ENCODE measurements at regions not wholly inside any gene's neighbourhood (a gene's known extent, or its start where the extent isn't known, plus 50 kb on each side); places are given as distances from the start of the nearest gene placed in this dataset.

GRCh38 chrX:122703762-122704161 is 480.3 kb upstream of the GRIA3 start:
- Histone ChIP-seq H3K27ac (ENCODE audit: low read length) (no peak overlapping the region), H3K4me3 (ENCODE audit: low read length) (no peak overlapping the region), H3K4me1 (ENCODE audit: control insufficient read depth, insufficient read depth, low read length) (no peaks in the 10 kb centered on the region), H3K9me3 (ENCODE audit: control insufficient read depth, low read depth, low read length) (no peaks in the 10 kb centered on the region), H3K27me3 (ENCODE audit: control insufficient read depth, insufficient read depth, low read length) (no peaks in the 10 kb centered on the region), H3K36me3 (ENCODE audit: control insufficient read depth, insufficient read depth, low read length) (no peaks in the 10 kb centered on the region)
- DNase-seq: no peak
- no CpG with 5 or more reads among the region's 1 CpG for WGBS (ENCODE audit: insufficient coverage, low lambda C conversion rate)

- H3K27ac ChIP-seq (ENCODE audit: low read length): no peak overlapping the region
- no peaks in the 10 kb centered on the region for H3K4me1 ChIP-seq (ENCODE audit: control insufficient read depth, insufficient read depth, low read length)
- WGBS (ENCODE audit: insufficient coverage, low lambda C conversion rate): no CpG with 5 or more reads among the region's 1 CpG
- no peak for DNase-seq
- no peaks in the 10 kb centered on the region for H3K36me3 ChIP-seq (ENCODE audit: control insufficient read depth, insufficient read depth, low read length)
- H3K27me3 ChIP-seq (ENCODE audit: control insufficient read depth, insufficient read depth, low read length): no peaks in the 10 kb centered on the region
- no peak overlapping the region for H3K4me3 ChIP-seq (ENCODE audit: low read length)
- H3K9me3 ChIP-seq (ENCODE audit: control insufficient read depth, low read depth, low read length): no peaks in the 10 kb centered on the region
Measured at GRCh38 chrX:122739770-122740169, 444.3 kb upstream of the GRIA3 start.

DNA sequence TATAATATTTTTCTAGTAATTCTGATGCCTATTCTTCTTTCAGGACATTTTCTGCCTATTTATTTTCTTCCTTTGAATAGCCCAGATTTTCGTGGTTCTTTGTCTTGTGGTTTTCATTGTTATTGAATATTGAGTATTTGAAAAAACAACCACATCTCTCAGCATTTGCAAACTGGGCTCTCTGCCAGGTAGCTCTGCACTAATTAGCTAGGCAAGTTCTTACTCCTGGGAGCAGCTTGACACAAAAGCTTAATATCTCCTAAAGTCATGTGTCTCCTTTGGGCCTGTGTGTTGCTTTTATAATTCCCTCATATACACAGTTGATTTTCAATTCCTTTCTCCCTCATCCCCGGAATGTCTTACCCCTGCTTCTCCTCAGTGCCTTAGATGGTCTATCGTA is 413.5 kb upstream of the GRIA3 start:
- Histone ChIP-seq H3K4me1 (ENCODE audit: control insufficient read depth, insufficient read depth, low read length) (no peaks in the 10 kb centered on the region), H3K4me3 (ENCODE audit: low read length) (no peak overlapping the region), H3K27me3 (ENCODE audit: control insufficient read depth, insufficient read depth, low read length) (no peaks in the 10 kb centered on the region), H3K27ac (ENCODE audit: low read length) (no peak overlapping the region), H3K36me3 (ENCODE audit: control insufficient read depth, insufficient read depth, low read length) (no peaks in the 10 kb centered on the region), H3K9me3 (ENCODE audit: control insufficient read depth, low read depth, low read length) (no peaks in the 10 kb centered on the region)
- 25% methylated on average over 1 of the region's 3 CpGs for WGBS (ENCODE audit: insufficient coverage, low lambda C conversion rate)
- DNase-seq: no peak

GRCh38 chrX:122771933-122772332 is 412.1 kb upstream of the GRIA3 start:
- H3K36me3 ChIP-seq (ENCODE audit: control insufficient read depth, insufficient read depth, low read length): no peaks in the 10 kb centered on the region
- no peaks in the 10 kb centered on the region for H3K9me3 ChIP-seq (ENCODE audit: control insufficient read depth, low read depth, low read length)
- 70% methylated on average over 2 of the region's 4 CpGs for WGBS (ENCODE audit: insufficient coverage, low lambda C conversion rate)

DNA sequence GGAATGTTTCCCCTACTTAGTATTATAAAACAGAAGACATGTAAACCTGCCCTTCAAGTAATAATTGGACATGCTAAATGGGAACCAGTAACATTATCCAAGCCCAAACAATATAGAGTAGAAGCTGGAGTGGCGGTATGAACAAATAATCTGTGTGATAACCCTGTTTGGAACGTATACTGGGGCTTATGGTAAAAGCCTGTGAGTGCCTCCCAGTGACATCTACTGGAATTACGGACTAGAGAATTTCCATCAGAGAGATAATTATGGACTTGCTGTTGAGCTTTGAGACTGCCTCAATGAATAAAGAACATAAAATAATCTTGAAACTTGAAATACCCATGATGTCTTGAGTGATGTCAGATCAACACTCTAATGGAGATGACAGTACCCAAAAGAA is 406.3 kb upstream of the GRIA3 start:
- no peaks in the 10 kb centered on the region for H3K27me3 ChIP-seq (ENCODE audit: control insufficient read depth, insufficient read depth, low read length)
- DNase-seq: no peak
- H3K9me3 ChIP-seq (ENCODE audit: control insufficient read depth, low read depth, low read length): no peaks in the 10 kb centered on the region
- no peak overlapping the region for H3K4me3 ChIP-seq (ENCODE audit: low read length)
- no peak overlapping the region for H3K27ac ChIP-seq (ENCODE audit: low read length)
- no peaks in the 10 kb centered on the region for H3K36me3 ChIP-seq (ENCODE audit: control insufficient read depth, insufficient read depth, low read length)
- 60% methylated on average over 1 of the region's 3 CpGs for WGBS (ENCODE audit: insufficient coverage, low lambda C conversion rate)
- H3K4me1 ChIP-seq (ENCODE audit: control insufficient read depth, insufficient read depth, low read length): no peaks in the 10 kb centered on the region

More at GRCh38 chrX:122771933-122772332, 412.1 kb upstream of the GRIA3 start:
- Histone ChIP-seq H3K27me3 (ENCODE audit: control insufficient read depth, insufficient read depth, low read length) (no peaks in the 10 kb centered on the region), H3K4me3 (ENCODE audit: low read length) (no peak overlapping the region), H3K4me1 (ENCODE audit: control insufficient read depth, insufficient read depth, low read length) (no peaks in the 10 kb centered on the region), H3K27ac (ENCODE audit: low read length) (no peak overlapping the region)
- no peak for DNase-seq

DNA sequence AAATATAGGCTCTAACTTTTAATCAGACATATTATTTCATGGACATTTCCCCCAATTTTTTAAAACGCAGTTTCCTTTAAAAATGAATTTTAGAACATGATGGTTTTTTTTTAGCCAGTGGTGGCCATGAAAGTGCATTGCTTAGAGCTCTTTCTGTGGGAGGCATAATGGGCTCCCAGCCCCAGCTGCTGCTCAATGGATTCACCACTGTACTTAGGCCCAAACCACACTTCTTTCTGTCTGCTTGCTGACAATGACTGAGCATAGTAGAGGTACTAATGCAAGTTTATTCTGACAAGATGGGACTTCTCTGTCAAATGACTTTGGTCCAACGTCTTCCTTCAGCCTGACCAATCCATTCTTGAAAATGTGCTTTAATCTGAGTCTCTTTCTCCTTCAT is 400.2 kb upstream of the GRIA3 start:
- H3K9me3 ChIP-seq (ENCODE audit: control insufficient read depth, low read depth, low read length): no peaks in the 10 kb centered on the region
- no peaks in the 10 kb centered on the region for H3K27me3 ChIP-seq (ENCODE audit: control insufficient read depth, insufficient read depth, low read length)
- no CpG with 5 or more reads among the region's 2 CpGs for WGBS (ENCODE audit: insufficient coverage, low lambda C conversion rate)
- no peaks in the 10 kb centered on the region for H3K36me3 ChIP-seq (ENCODE audit: control insufficient read depth, insufficient read depth, low read length)
- no peaks in the 10 kb centered on the region for H3K4me1 ChIP-seq (ENCODE audit: control insufficient read depth, insufficient read depth, low read length)
- H3K4me3 ChIP-seq (ENCODE audit: low read length): no peak overlapping the region
- no peak for DNase-seq
- H3K27ac ChIP-seq (ENCODE audit: low read length): no peak overlapping the region

DNA sequence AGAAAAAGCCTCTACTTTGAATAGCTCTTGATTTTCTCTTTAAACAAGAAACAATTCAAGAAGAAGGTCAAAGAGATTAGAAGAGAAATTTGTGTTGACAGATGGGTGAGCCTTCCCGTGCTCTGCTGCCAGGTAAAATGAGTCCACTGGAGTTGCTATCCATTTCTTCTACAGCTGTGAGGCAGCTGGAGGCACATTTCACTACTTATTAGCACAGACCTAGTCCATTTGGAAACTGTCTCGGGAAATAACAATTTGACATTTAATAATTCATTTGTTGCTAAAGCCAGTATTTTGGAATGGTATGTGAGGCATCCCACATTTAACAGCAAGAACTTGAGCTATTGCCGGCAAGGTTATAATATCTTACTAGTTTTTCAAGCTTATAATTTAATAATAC is 396.8 kb upstream of the GRIA3 start:
- DNase-seq: no peak
- no CpG with 5 or more reads among the region's 3 CpGs for WGBS (ENCODE audit: insufficient coverage, low lambda C conversion rate)

DNA sequence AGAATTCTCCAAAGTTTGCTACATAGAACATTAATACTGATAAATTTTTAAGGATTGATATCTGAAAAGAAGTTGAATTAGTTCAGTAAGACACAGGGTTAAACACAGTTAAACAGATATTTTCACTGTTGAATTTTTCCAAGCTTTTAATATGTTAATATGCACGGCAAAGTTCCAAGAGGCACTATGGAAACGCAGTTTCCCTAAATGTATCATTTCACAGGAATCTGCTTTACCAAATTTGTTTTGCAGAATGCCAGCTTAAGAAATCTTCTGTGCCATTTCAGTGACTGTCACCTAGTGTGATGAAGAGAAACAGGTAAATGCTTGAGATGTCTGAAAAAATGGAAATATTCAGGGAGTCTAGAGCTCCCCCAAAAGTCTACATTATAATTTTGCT is 395.9 kb upstream of the GRIA3 start:
- H3K36me3 ChIP-seq (ENCODE audit: control insufficient read depth, insufficient read depth, low read length): no peaks in the 10 kb centered on the region
- no peaks in the 10 kb centered on the region for H3K27me3 ChIP-seq (ENCODE audit: control insufficient read depth, insufficient read depth, low read length)
- WGBS (ENCODE audit: insufficient coverage, low lambda C conversion rate): no CpG with 5 or more reads among the region's 2 CpGs
- H3K27ac ChIP-seq (ENCODE audit: low read length): no peak overlapping the region
- no peak for DNase-seq
- no peaks in the 10 kb centered on the region for H3K9me3 ChIP-seq (ENCODE audit: control insufficient read depth, low read depth, low read length)
- no peak overlapping the region for H3K4me3 ChIP-seq (ENCODE audit: low read length)
- H3K4me1 ChIP-seq (ENCODE audit: control insufficient read depth, insufficient read depth, low read length): no peaks in the 10 kb centered on the region

More for the DNA sequence above, 396.8 kb upstream of the GRIA3 start:
- Histone ChIP-seq H3K9me3 (ENCODE audit: control insufficient read depth, low read depth, low read length) (no peaks in the 10 kb centered on the region), H3K4me1 (ENCODE audit: control insufficient read depth, insufficient read depth, low read length) (no peaks in the 10 kb centered on the region), H3K4me3 (ENCODE audit: low read length) (no peak overlapping the region), H3K27me3 (ENCODE audit: control insufficient read depth, insufficient read depth, low read length) (no peaks in the 10 kb centered on the region), H3K36me3 (ENCODE audit: control insufficient read depth, insufficient read depth, low read length) (no peaks in the 10 kb centered on the region), H3K27ac (ENCODE audit: low read length) (no peak overlapping the region)

GRCh38 chrX:122790376-122791095 is 393.5 kb upstream of the GRIA3 start:
- H3K36me3 ChIP-seq (ENCODE audit: control insufficient read depth, insufficient read depth, low read length): no peaks in the 10 kb centered on the region
- no peaks in the 10 kb centered on the region for H3K4me1 ChIP-seq (ENCODE audit: control insufficient read depth, insufficient read depth, low read length)
- WGBS (ENCODE audit: insufficient coverage, low lambda C conversion rate): no CpG with 5 or more reads among the region's 3 CpGs
- DNase-seq: no peak
- H3K27me3 ChIP-seq (ENCODE audit: control insufficient read depth, insufficient read depth, low read length): no peaks in the 10 kb centered on the region
- H3K27ac ChIP-seq (ENCODE audit: low read length): no peak overlapping the region
- no peaks in the 10 kb centered on the region for H3K9me3 ChIP-seq (ENCODE audit: control insufficient read depth, low read depth, low read length)
- no peak overlapping the region for H3K4me3 ChIP-seq (ENCODE audit: low read length)

- Histone ChIP-seq H3K9me3 (ENCODE audit: control insufficient read depth, low read depth, low read length) (no peaks in the 10 kb centered on the region), H3K36me3 (ENCODE audit: control insufficient read depth, insufficient read depth, low read length) (no peaks in the 10 kb centered on the region), H3K27ac (ENCODE audit: low read length) (no peak overlapping the region), H3K4me3 (ENCODE audit: low read length) (no peak overlapping the region), H3K27me3 (ENCODE audit: control insufficient read depth, insufficient read depth, low read length) (no peaks in the 10 kb centered on the region), H3K4me1 (ENCODE audit: control insufficient read depth, insufficient read depth, low read length) (no peaks in the 10 kb centered on the region)
- 88% methylated on average over 1 of the region's 4 CpGs for WGBS (ENCODE audit: insufficient coverage, low lambda C conversion rate)
- DNase-seq: no peak
Measured at GRCh38 chrX:122813876-122814275, 370.2 kb upstream of the GRIA3 start.

- H3K36me3 ChIP-seq (ENCODE audit: control insufficient read depth, insufficient read depth, low read length): no peaks in the 10 kb centered on the region
- WGBS (ENCODE audit: insufficient coverage, low lambda C conversion rate): no CpG with 5 or more reads among the region's 1 CpG
- H3K9me3 ChIP-seq (ENCODE audit: control insufficient read depth, low read depth, low read length): no peaks in the 10 kb centered on the region
- no peak overlapping the region for H3K4me3 ChIP-seq (ENCODE audit: low read length)
- H3K27ac ChIP-seq (ENCODE audit: low read length): no peak overlapping the region
- no peaks in the 10 kb centered on the region for H3K27me3 ChIP-seq (ENCODE audit: control insufficient read depth, insufficient read depth, low read length)
- H3K4me1 ChIP-seq (ENCODE audit: control insufficient read depth, insufficient read depth, low read length): no peaks in the 10 kb centered on the region
- DNase-seq: no peak
Measured at GRCh38 chrX:122816288-122816687, 367.8 kb upstream of the GRIA3 start.

Data from large intestine (tissue), 3 donors.